ENCODE measurements at regions not wholly inside any gene's neighbourhood (a gene's known extent, or its start where the extent isn't known, plus 50 kb on each side); places are given as distances from the start of the nearest gene placed in this dataset.

GRCh38 chr15:101561584-101561906, 72.0 kb upstream of the PCSK6 start:
- intact Hi-C loops (cut with DNase I) = no loop called here
- 84% methylated on average over 15 of the region's 15 CpGs for WGBS
- H3K36me3 ChIP-seq = no peaks in the 10 kb centered on the region
- H3K27me3 ChIP-seq (replicated peaks; ENCODE audit: insufficient read depth) = no peaks in the 10 kb centered on the region
- TF ChIP-seq POLR2AphosphoS5 (IDR thresholded peaks at IDR 0.05) (no peak), CTCF (IDR thresholded peaks at IDR 0.05) (no peak)
- H3K4me3 ChIP-seq = no peak overlapping the region
- no peaks in the 10 kb centered on the region for H3K4me1 ChIP-seq (replicated peaks)
- H3K27ac ChIP-seq = no peak overlapping the region
- DNase-seq (ENCODE audit: low spot score) = no peak
- no peaks in the 10 kb centered on the region for H3K9me3 ChIP-seq

- no peaks in the 10 kb centered on the region for H3K9me3 ChIP-seq
- TF ChIP-seq CTCF (IDR thresholded peaks at IDR 0.05) = no peak
- no peak for TF ChIP-seq POLR2A (IDR thresholded peaks at IDR 0.05)
- TF ChIP-seq POLR2AphosphoS5 (IDR thresholded peaks at IDR 0.05) = no peak
- intact Hi-C loops (cut with DNase I) = no loop called here
- no peak for DNase-seq (ENCODE audit: low spot score)
- no peaks in the 10 kb centered on the region for H3K4me1 ChIP-seq (replicated peaks)
- H3K36me3 ChIP-seq = no peaks in the 10 kb centered on the region
- no peaks in the 10 kb centered on the region for H3K27me3 ChIP-seq (replicated peaks; ENCODE audit: insufficient read depth)
- 94% methylated on average over 11 of the region's 11 CpGs for WGBS
- H3K4me3 ChIP-seq = no peak overlapping the region
- H3K27ac ChIP-seq = no peak overlapping the region
Measured at GRCh38 chr15:101560722-101561583, 71.4 kb upstream of the PCSK6 start.

- TF ChIP-seq CTCF (IDR thresholded peaks at IDR 0.05) = no peak
- no peak for TF ChIP-seq POLR2AphosphoS5 (IDR thresholded peaks at IDR 0.05)
- TF ChIP-seq POLR2A (IDR thresholded peaks at IDR 0.05) = no peak
- Histone ChIP-seq H3K9me3 (no peaks in the 10 kb centered on the region), H3K4me3 (no peak overlapping the region), H3K4me1 (replicated peaks) (no peaks in the 10 kb centered on the region), H3K36me3 (no peaks in the 10 kb centered on the region), H3K27me3 (replicated peaks; ENCODE audit: insufficient read depth) (no peaks in the 10 kb centered on the region), H3K27ac (no peak overlapping the region)
- intact Hi-C loops (cut with DNase I) = no loop called here
- no peak for DNase-seq (ENCODE audit: low spot score)
- WGBS = 31% methylated on average over 6 of the region's 6 CpGs
Measured at GRCh38 chr15:101559952-101560351, 70.4 kb upstream of the PCSK6 start.

GRCh38 chr15:101558221-101558941, 68.9 kb upstream of the PCSK6 start:
- no peak overlapping the region for H3K4me3 ChIP-seq
- TF ChIP-seq POLR2A (IDR thresholded peaks at IDR 0.05) (no peak), POLR2AphosphoS5 (IDR thresholded peaks at IDR 0.05) (no peak), CTCF (IDR thresholded peaks at IDR 0.05) (no peak)
- no peaks in the 10 kb centered on the region for H3K9me3 ChIP-seq
- H3K27me3 ChIP-seq (replicated peaks; ENCODE audit: insufficient read depth) = no peaks in the 10 kb centered on the region
- H3K27ac ChIP-seq = no peak overlapping the region
- WGBS = 51% methylated on average over 12 of the region's 12 CpGs
- no peak for DNase-seq (ENCODE audit: low spot score)
- H3K36me3 ChIP-seq = no peaks in the 10 kb centered on the region
- no peaks in the 10 kb centered on the region for H3K4me1 ChIP-seq (replicated peaks)
- intact Hi-C loops (cut with DNase I) = no loop called here

- no peaks in the 10 kb centered on the region for H3K27me3 ChIP-seq (replicated peaks; ENCODE audit: insufficient read depth)
- no peaks in the 10 kb centered on the region for H3K36me3 ChIP-seq
- intact Hi-C loops (cut with DNase I) = no loop called here
- no peak for TF ChIP-seq CTCF (IDR thresholded peaks at IDR 0.05)
- TF ChIP-seq POLR2A (IDR thresholded peaks at IDR 0.05) = no peak
- no peak for TF ChIP-seq POLR2AphosphoS5 (IDR thresholded peaks at IDR 0.05)
- no peak overlapping the region for H3K27ac ChIP-seq
- H3K9me3 ChIP-seq = no peaks in the 10 kb centered on the region
- no peak overlapping the region for H3K4me3 ChIP-seq
- no peaks in the 10 kb centered on the region for H3K4me1 ChIP-seq (replicated peaks)
- no peak for DNase-seq (ENCODE audit: low spot score)
- WGBS = 81% methylated on average over 16 of the region's 16 CpGs
Measured at GRCh38 chr15:101556273-101556672, 66.8 kb upstream of the PCSK6 start.

All from prostate gland (tissue), 2 donors.